ENCODE measurements at regions not wholly inside any gene's neighbourhood (a gene's known extent, or its start where the extent isn't known, plus 50 kb on each side); places are given as distances from the start of the nearest gene placed in this dataset.

- in situ Hi-C loops (cut with MboI; ENCODE audit: low pct_unique_long_range_greater_than_20kb, low sequenced_read_pairs) = no loop called here
- DNase-seq = no peak
Observed at GRCh38 chr1:99149952-99150351, 114.3 kb upstream of the PLPPR4 start.

GRCh38 chr1:99152132-99152531 is 112.2 kb upstream of the PLPPR4 start:
- DNase-seq = no peak
- in situ Hi-C loops (cut with MboI; ENCODE audit: low pct_unique_long_range_greater_than_20kb, low sequenced_read_pairs) = no loop called here

- in situ Hi-C loops (cut with MboI; ENCODE audit: low pct_unique_long_range_greater_than_20kb, low sequenced_read_pairs) = no loop called here
- no peak for DNase-seq
Observed at GRCh38 chr1:99163671-99164070, 100.6 kb upstream of the PLPPR4 start.

GRCh38 chr1:99170516-99170915 is 93.8 kb upstream of the PLPPR4 start:
- in situ Hi-C loops (cut with MboI; ENCODE audit: low pct_unique_long_range_greater_than_20kb, low sequenced_read_pairs) = no loop called here
- DNase-seq = no peak

- DNase-seq = no peak
- in situ Hi-C loops (cut with MboI; ENCODE audit: low pct_unique_long_range_greater_than_20kb, low sequenced_read_pairs) = no loop called here
Observed at GRCh38 chr1:99171184-99171813, 93.0 kb upstream of the PLPPR4 start.

- in situ Hi-C loops (cut with MboI; ENCODE audit: low pct_unique_long_range_greater_than_20kb, low sequenced_read_pairs) = no loop called here
- no peak for DNase-seq
Observed at GRCh38 chr1:99173282-99173681, 91.0 kb upstream of the PLPPR4 start.

- DNase-seq = no peak
- in situ Hi-C loops (cut with MboI; ENCODE audit: low pct_unique_long_range_greater_than_20kb, low sequenced_read_pairs) = no loop called here
Observed at GRCh38 chr1:99173900-99174299, 90.4 kb upstream of the PLPPR4 start.

- in situ Hi-C loops (cut with MboI; ENCODE audit: low pct_unique_long_range_greater_than_20kb, low sequenced_read_pairs) = no loop called here
- DNase-seq = no peak
Observed at GRCh38 chr1:99176753-99177152, 87.5 kb upstream of the PLPPR4 start.

- in situ Hi-C loops (cut with MboI; ENCODE audit: low pct_unique_long_range_greater_than_20kb, low sequenced_read_pairs) = no loop called here
- no peak for DNase-seq
Observed at GRCh38 chr1:99177465-99177864, 86.8 kb upstream of the PLPPR4 start.

GRCh38 chr1:99180343-99180808 is 83.9 kb upstream of the PLPPR4 start:
- DNase-seq = peak; percentile 73
- in situ Hi-C loops (cut with MboI; ENCODE audit: low pct_unique_long_range_greater_than_20kb, low sequenced_read_pairs) = no loop called here

- in situ Hi-C loops (cut with MboI; ENCODE audit: low pct_unique_long_range_greater_than_20kb, low sequenced_read_pairs) = no loop called here
- no peak for DNase-seq
Observed at GRCh38 chr1:99180915-99181314, 83.4 kb upstream of the PLPPR4 start.

GRCh38 chr1:99181892-99182291 is 82.4 kb upstream of the PLPPR4 start:
- in situ Hi-C loops (cut with MboI; ENCODE audit: low pct_unique_long_range_greater_than_20kb, low sequenced_read_pairs) = no loop called here
- DNase-seq = no peak

- in situ Hi-C loops (cut with MboI; ENCODE audit: low pct_unique_long_range_greater_than_20kb, low sequenced_read_pairs) = no loop called here
Observed at GRCh38 chr1:99185196-99185595, 79.1 kb upstream of the PLPPR4 start.

GRCh38 chr1:99193431-99193830 is 70.9 kb upstream of the PLPPR4 start:
- in situ Hi-C loops (cut with MboI; ENCODE audit: low pct_unique_long_range_greater_than_20kb, low sequenced_read_pairs) = no loop called here
- DNase-seq = no peak

More at GRCh38 chr1:99185196-99185595, 79.1 kb upstream of the PLPPR4 start:
- DNase-seq = no peak

- in situ Hi-C loops (cut with MboI; ENCODE audit: low pct_unique_long_range_greater_than_20kb, low sequenced_read_pairs) = no loop called here
- no peak for DNase-seq
Observed at GRCh38 chr1:99198393-99198792, 65.9 kb upstream of the PLPPR4 start.

- in situ Hi-C loops (cut with MboI; ENCODE audit: low pct_unique_long_range_greater_than_20kb, low sequenced_read_pairs) = no loop called here
- no peak for DNase-seq
Observed at GRCh38 chr1:99207216-99207615, 57.1 kb upstream of the PLPPR4 start.

All from KBM-7 (cell line).